ENCODE measurements at regions not wholly inside any gene's neighbourhood (a gene's known extent, or its start where the extent isn't known, plus 50 kb on each side); places are given as distances from the start of the nearest gene placed in this dataset.
"Not testable (repeated sequence)": the region's sequence is repeated elsewhere in the genome, so short reads cannot be mapped to it uniquely, and the experiment has no call there.

DNA sequence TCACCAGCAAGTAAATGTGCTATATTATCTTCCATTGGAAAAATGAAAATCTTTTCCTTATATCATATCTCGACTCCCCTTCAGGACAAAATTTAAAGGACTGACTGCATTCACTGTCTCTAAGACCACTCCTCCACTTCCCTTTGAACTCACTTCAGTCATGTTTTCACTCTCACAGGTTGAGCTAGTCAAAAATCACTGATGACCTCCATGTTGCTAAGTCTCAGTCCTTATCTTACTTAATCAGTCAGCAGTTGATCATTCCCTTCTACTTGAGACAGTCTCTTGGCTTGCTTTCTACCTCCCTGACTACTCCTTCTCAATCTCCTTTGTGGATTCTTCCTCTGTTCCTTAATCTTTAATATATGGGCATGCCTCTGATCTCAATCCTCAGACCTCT, 117.0 kb upstream of the LSM6 start:
- Histone ChIP-seq H3K27ac (no peak overlapping the region), H3K4me1 (no peaks in the 10 kb centered on the region), H3K4me3 (no peak overlapping the region), H3K27me3 (no peaks in the 10 kb centered on the region), H3K9me3 (replicated peaks) (no peaks in the 10 kb centered on the region), H3K36me3 (no peaks in the 10 kb centered on the region)
- DNase-seq, result no peak

DNA sequence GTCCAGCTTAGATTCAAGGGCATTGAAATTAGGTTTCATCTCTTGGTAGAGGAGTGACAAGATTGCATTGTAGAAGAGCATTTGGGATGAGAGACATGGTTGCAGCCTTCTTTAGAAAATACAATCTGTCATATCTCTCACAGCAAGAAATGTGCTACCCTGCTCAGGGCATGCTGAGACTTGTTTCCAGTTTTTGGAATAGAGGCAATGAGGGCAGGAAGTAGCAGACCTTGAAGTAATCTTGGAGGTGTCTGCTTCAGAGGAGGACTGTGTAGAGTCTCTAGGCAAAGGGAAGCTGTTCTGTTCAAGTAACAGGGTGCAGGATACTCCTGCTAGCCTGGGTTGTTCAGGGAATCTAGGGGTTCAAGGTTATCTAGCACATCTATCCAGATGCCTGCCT, 116.1 kb upstream of the ZNF827 start:
- DNase-seq, result no peak
- no peaks in the 10 kb centered on the region for H3K27me3 ChIP-seq
- no peaks in the 10 kb centered on the region for H3K4me1 ChIP-seq
- no peak overlapping the region for H3K27ac ChIP-seq
- H3K4me3 ChIP-seq, result no peak overlapping the region
- H3K36me3 ChIP-seq, result no peaks in the 10 kb centered on the region
- no peaks in the 10 kb centered on the region for H3K9me3 ChIP-seq (replicated peaks)

DNA sequence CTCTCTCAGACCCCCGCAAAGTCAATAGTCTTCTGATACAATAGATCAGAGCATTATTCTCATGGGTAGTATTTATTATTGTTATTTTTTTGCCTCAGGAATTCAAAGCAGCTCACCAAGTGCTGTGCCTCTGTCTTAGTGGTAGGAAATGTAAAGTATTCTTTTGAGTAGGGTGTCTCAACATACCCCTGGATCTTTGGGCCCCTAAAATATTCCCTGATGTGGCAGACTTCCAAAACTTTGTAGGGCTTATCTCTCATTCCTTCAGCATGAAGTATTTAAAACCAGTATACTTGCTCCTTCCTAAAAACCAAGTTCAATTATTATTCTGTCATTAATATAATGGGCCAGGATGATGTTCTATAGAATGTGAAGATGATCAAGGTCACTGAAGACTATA, 115.3 kb upstream of the ZNF827 start:
- Histone ChIP-seq H3K27me3 (no peaks in the 10 kb centered on the region), H3K4me1 (no peaks in the 10 kb centered on the region), H3K27ac (no peak overlapping the region), H3K4me3 (no peak overlapping the region), H3K9me3 (replicated peaks) (no peaks in the 10 kb centered on the region), H3K36me3 (no peaks in the 10 kb centered on the region)
- no peak for DNase-seq

DNA sequence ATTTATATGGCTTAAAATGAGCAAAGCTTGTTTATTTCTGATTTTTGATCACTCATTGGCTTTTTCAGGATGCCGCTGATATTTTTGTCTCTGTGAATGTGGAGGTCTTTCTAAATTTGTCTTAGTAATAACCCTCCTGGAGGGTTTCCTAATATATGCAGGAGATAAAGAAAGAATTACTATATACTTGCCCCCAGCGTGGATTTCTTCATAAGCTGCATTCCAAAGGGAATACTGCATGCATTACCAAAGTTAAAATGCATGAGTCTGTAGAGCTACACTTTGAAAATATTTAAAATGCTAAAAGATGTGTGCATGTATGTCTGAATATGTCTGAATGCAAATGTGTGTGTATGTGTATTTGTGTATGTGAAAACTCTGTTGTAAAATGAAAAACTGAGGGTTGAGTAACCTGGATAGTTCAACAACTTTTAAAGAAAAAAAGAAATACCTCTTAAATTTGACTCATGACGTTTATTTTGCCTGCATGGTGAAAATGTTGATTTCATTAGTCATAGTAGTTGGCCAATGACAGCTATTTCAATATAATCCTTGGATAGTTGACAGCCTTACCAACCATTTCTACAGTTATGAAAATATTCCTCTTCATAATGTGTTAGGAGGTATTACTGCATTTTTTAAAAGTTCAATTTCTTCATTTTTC, 113.2 kb upstream of the ZNF827 start:
- DNase-seq, result no peak
- H3K4me3 ChIP-seq, result no peak overlapping the region
- H3K27me3 ChIP-seq, result no peaks in the 10 kb centered on the region
- no peak overlapping the region for H3K27ac ChIP-seq
- H3K4me1 ChIP-seq, result no peaks in the 10 kb centered on the region
- H3K9me3 ChIP-seq (replicated peaks), result no peaks in the 10 kb centered on the region
- no peaks in the 10 kb centered on the region for H3K36me3 ChIP-seq

DNA sequence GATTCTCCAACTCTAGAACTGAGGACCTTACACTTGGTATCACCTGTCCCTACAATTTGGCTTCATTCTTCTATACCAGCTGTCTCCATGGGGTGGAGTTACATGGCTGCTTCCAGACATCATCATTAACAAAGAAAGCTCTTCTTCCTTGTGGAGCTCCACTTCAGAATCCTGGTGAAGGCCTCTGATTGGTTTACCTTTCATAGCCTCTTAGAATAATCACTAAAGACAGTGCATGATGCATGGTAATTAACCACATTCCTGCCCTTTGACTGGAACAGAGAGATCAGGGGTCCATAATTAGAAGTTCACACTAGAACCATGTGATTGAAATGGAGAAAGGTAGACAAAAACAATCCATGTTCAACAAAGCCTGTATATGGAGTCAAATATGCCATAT, 112.6 kb upstream of the ZNF827 start:
- Histone ChIP-seq H3K9me3 (replicated peaks) (no peaks in the 10 kb centered on the region), H3K27ac (no peak overlapping the region), H3K4me1 (no peaks in the 10 kb centered on the region), H3K27me3 (no peaks in the 10 kb centered on the region), H3K36me3 (no peaks in the 10 kb centered on the region), H3K4me3 (no peak overlapping the region)
- no peak for DNase-seq

DNA sequence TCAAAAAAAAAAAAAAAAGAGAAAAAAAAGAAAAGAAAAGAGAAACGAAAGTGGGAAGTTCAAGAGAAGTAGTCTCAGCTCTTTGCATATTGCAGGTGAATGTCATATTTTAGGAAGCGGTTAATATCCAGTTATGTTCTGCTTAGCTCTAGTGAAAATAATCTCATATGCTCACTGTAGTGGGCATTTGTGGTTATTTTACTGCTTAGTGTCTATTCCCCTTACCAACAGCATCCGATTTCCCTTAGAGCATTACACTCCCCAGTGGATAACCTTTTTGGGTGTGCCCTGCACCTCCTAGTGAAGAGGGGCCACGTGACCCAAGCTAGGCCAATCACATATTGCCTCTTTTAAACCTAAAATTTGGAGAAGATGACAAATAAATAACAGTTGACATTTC, 111.2 kb upstream of the ZNF827 start:
- no peak for DNase-seq
- Histone ChIP-seq H3K4me1 (no peaks in the 10 kb centered on the region), H3K36me3 (no peaks in the 10 kb centered on the region), H3K9me3 (replicated peaks) (no peaks in the 10 kb centered on the region), H3K27me3 (no peaks in the 10 kb centered on the region), H3K27ac (no peak overlapping the region), H3K4me3 (no peak overlapping the region)

DNA sequence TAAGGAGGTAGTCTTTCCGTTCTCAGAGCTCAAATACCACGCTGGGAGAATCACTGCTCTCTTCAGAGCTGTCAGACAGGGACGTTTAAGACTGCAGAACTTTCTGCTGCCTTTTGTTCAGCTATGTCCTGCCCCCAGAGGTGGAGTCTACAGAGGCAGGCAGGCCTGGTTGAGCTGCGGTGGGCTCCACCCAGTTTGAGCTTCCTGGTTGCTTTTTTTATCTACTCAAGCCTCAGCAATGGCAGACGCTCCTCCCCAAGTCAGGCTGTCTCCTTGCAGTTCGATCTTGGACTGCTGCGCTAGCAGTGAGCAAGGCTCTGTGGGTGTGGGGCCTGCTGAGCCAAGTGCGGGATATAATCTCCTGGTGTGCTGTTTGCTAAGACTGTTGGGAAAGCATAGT, 109.1 kb upstream of the ZNF827 start:
- H3K4me1 ChIP-seq; DNase-seq; H3K4me3 ChIP-seq; H3K36me3 ChIP-seq; H3K27me3 ChIP-seq; H3K9me3 ChIP-seq (replicated peaks); H3K27ac ChIP-seq: not testable (repeated sequence)

DNA sequence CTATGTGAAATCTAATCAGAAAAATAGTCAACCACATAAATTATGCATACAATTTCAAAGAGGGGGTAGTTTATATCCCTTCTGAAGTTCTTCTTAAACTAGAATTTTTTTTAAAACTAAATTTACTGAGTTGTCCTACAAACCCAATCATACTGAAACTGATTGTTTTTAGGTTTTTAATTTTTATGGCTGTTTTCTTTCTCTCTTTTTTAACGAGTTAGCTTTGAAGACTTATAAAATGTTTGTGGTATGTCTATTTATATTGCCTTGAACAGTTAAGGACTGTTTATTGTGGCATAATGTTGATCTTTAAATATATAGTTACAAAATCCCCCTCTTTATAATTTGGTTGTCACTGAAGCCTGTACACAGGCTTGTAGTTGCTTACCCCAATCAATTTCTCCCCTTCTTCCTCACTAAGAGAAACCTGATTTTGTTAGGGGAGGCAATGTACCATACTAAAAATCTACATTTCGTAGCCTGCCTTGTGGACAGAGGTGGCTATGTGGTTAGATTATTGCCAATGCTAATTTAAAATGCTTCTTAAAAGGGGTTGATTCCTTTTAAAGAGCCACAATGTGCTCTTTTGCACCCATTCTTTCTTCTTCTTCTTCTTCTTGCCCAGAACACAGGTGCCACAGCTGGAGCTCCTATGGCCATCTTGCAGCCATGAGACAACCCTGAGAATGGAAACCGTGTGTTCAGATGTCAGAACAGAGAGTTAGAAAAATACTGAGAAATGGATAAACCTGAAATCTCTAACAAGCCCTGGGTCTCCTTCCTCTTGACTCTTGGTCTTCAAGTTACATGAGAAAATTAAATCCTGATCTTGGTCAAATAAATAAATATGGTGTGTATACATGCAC, 102.7 kb upstream of the ZNF827 start:
- H3K4me1 ChIP-seq, result no peaks in the 10 kb centered on the region
- H3K27me3 ChIP-seq, result no peaks in the 10 kb centered on the region
- no peaks in the 10 kb centered on the region for H3K9me3 ChIP-seq (replicated peaks)
- no peak overlapping the region for H3K4me3 ChIP-seq
- DNase-seq, result no peak
- no peaks in the 10 kb centered on the region for H3K36me3 ChIP-seq
- no peak overlapping the region for H3K27ac ChIP-seq

DNA sequence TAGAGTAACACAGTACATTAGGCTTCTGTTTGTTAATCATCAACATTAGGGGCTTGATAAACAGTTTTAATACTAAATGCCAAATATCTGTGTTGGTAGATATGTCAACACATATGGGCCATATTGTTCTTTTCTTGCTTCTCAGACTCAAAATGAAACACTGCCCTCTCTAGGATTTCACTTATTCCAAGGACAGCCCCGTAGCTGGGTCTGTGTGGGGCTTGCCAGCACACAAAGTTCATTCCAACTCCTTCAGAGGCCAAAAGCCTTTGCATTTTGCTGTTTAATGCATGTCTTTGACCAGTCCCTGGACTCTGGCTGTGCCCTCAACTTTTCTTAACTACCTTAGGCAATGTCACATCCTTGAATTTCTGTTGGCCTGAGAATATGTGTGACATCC, 102.0 kb upstream of the ZNF827 start:
- Histone ChIP-seq H3K9me3 (replicated peaks) (no peaks in the 10 kb centered on the region), H3K4me3 (no peak overlapping the region), H3K36me3 (no peaks in the 10 kb centered on the region), H3K4me1 (no peaks in the 10 kb centered on the region), H3K27ac (no peak overlapping the region), H3K27me3 (no peaks in the 10 kb centered on the region)
- DNase-seq, result no peak

DNA sequence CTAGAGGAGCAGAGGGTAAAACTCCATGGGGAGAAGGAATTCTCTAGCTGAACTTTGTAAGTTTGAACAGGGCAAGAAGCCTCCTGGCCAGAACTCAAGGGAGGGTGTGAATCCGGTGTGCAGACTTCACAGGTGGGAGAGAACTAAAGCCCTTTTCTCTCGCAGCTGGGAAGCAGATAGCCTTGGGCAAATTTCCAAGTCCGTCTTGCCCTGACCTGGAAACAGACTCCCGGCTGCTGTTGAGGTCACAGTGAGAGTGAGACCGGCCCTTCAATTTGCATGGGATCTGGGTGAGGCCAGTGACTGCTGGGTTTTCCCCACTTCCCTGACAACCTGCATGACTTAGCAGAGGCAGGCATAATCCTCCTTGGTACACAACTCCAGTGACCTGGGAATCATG, 94.5 kb upstream of the ZNF827 start:
- H3K27me3 ChIP-seq, result no peaks in the 10 kb centered on the region
- no peaks in the 10 kb centered on the region for H3K4me1 ChIP-seq
- H3K4me3 ChIP-seq, result no peak overlapping the region
- no peak overlapping the region for H3K27ac ChIP-seq
- H3K9me3 ChIP-seq (replicated peaks), result no peaks in the 10 kb centered on the region
- no peaks in the 10 kb centered on the region for H3K36me3 ChIP-seq
- peak; percentile 3 to 17 for DNase-seq

DNA sequence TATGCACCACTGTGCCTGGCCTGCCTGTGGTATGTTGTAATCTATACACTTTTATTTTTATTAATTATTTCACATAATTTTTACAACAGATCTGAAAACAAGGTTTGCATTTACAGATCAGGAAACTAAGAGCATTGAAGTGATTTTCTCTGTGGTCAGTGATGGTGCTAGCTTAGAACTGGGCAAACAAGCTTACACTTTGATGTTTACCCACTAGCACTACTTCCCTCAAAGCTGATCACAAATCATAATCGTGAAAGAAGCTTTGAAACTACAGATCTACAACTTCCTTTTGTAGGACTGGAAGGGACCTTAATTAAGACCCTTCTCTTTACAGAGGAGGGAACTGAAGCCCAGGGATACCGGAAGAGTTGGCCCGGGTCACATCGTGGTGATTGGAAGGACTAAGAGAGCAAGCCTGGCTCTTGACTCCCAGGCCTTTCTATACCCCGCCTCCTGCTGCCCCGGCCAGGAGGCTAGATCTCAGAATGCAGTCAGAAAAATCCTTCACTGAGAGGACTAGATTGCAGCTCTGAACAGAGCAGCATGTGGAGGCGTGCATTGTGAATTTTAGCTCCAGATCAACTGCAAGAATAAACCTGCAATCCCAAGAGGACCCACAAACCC, 93.7 kb upstream of the ZNF827 start:
- H3K4me3 ChIP-seq, result no peak overlapping the region
- DNase-seq, result no peak

DNA sequence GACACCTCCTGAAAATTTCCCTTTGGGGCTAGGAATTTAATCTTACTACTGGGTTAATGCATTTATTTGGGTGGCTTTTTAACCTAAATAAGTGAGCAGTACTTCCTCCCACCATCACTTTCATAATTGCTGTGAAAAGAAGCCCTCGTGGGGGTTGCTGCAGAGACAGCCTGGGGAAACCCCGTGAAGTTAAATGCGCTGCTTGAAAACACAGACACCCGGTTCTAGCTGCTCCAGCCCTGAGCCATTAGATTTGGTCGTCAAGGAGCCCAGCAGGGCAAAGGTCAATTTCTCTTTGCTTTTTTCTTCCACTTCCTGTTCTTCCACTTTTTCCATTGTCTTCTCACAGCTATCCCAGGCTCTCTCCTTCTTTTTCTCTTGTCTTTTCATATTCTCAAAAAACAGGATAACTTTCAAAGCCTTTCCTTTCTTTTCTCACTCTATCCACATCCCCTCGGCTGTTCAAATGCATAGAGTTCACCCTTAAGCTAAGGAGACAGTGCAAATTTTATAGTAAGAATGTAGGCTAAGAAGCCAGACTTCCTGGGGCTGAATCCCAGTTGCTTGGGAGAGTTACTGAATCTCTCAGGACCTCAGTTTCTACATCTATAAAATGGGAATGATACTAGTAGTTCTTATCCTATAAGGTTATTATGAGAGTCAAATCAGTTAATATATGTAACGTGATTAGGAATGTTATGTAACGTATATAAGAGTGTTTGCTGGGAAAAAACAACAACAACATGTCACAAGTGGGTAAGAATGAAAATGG, 91.5 kb upstream of the ZNF827 start:
- H3K4me1 ChIP-seq, result no peaks in the 10 kb centered on the region
- no peak overlapping the region for H3K27ac ChIP-seq
- H3K9me3 ChIP-seq (replicated peaks), result no peaks in the 10 kb centered on the region
- no peak overlapping the region for H3K4me3 ChIP-seq
- no peaks in the 10 kb centered on the region for H3K27me3 ChIP-seq
- no peaks in the 10 kb centered on the region for H3K36me3 ChIP-seq
- no peak for DNase-seq

More for the DNA sequence above, 93.7 kb upstream of the ZNF827 start:
- no peaks in the 10 kb centered on the region for H3K9me3 ChIP-seq (replicated peaks)
- H3K27me3 ChIP-seq, result no peaks in the 10 kb centered on the region
- H3K27ac ChIP-seq, result no peak overlapping the region
- H3K4me1 ChIP-seq, result no peaks in the 10 kb centered on the region
- no peaks in the 10 kb centered on the region for H3K36me3 ChIP-seq

DNA sequence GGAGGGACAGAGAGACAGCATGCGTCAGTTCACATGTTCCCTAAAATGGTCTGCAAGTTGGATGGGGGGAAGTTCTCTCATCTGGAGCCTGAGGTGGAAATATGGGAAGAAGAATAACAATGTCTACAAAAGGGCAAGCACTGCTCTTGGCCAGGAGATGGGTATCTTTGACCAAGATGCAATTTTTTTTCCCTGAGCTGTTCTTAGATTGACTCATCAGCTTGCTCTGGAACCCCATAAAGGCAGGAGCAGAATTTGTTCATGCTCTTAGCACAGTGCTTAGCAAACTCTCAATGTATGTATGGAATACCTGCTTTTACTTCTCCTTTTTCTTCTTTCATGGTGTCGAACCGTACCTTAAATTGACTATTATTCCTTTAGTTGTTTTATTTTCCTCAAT, 90.5 kb upstream of the ZNF827 start:
- DNase-seq, result no peak
- no peaks in the 10 kb centered on the region for H3K9me3 ChIP-seq (replicated peaks)
- no peaks in the 10 kb centered on the region for H3K36me3 ChIP-seq
- no peak overlapping the region for H3K4me3 ChIP-seq
- no peaks in the 10 kb centered on the region for H3K4me1 ChIP-seq
- no peaks in the 10 kb centered on the region for H3K27me3 ChIP-seq
- H3K27ac ChIP-seq, result no peak overlapping the region

DNA sequence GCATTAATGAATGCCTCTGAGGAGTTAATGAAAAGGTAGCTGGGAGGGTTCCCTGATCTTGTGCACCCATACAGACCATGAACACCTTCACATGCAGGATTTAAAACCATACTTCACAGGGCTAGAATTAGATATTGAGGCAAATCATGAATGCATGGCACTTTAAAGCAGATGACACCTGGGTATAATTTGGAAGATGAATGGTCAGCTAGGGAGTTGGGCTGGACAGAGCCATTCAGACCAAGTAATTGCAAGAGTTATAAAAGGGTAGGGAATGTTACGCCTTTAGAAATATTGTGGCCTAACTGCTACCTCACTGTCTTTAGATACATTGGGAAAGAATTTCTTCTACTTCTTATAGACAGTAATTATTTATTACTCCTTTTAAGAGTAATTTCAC, 89.1 kb upstream of the ZNF827 start:
- no peak overlapping the region for H3K27ac ChIP-seq
- H3K4me3 ChIP-seq, result no peak overlapping the region
- H3K9me3 ChIP-seq (replicated peaks), result no peaks in the 10 kb centered on the region
- DNase-seq, result no peak
- no peaks in the 10 kb centered on the region for H3K36me3 ChIP-seq
- H3K4me1 ChIP-seq, result no peaks in the 10 kb centered on the region
- H3K27me3 ChIP-seq, result no peaks in the 10 kb centered on the region
